Mucosa of stomach (tissue), 1 donor: ENCODE measurements at regions not wholly inside any gene's neighbourhood (a gene's known extent, or its start where the extent isn't known, plus 50 kb on each side); places are given as distances from the start of the nearest gene placed in this dataset.
"Not testable (repeated sequence)": the region's sequence is repeated elsewhere in the genome, so short reads cannot be mapped to it uniquely, and the experiment has no call there.

Source experiments
- H3K27me3 ChIP-seq: one replicate; pipeline ENCODE4 v1.7.0; 2013; ENCODE audit warnings: mild to moderate bottlenecking, low read length; ENCODE audit not compliant: control insufficient read depth, insufficient read depth
- H3K36me3 ChIP-seq: one replicate; pipeline ENCODE4 v1.7.0; 2013; ENCODE audit warnings: low read length; ENCODE audit not compliant: control insufficient read depth, insufficient read depth
- H3K4me1 ChIP-seq: one replicate; pipeline ENCODE4 v1.7.0; 2013; ENCODE audit warnings: mild to moderate bottlenecking, low read length; ENCODE audit not compliant: control insufficient read depth, insufficient read depth
- H3K4me3 ChIP-seq: one replicate; pipeline ENCODE4 v1.7.0; 2013; ENCODE audit warnings: low read length
- H3K9ac ChIP-seq: one replicate; pipeline ENCODE4 v1.7.0; 2013; ENCODE audit warnings: mild to moderate bottlenecking, low read length, moderate library complexity
- H3K9me3 ChIP-seq: one replicate; pipeline ENCODE4 v1.7.0; 2013; ENCODE audit warnings: mild to moderate bottlenecking, low read length, moderate library complexity; ENCODE audit not compliant: control insufficient read depth
- donor health status: Pancreatic carcinoma.

- H3K9me3 ChIP-seq, H3K27me3 ChIP-seq, H3K9ac ChIP-seq, H3K4me3 ChIP-seq, H3K36me3 ChIP-seq: not testable (repeated sequence)
- peaks cover 22% of the 10 kb centered on the region for H3K4me1 ChIP-seq
These were observed 496.6 kb upstream of the RGS6 start for GRCh38 chr14:71435641-71436040.

- Histone ChIP-seq H3K4me3 (no peak overlapping the region), H3K9ac (no peak overlapping the region), H3K36me3 (no peaks in the 10 kb centered on the region), H3K27me3 (no peaks in the 10 kb centered on the region), H3K9me3 (no peaks in the 10 kb centered on the region), H3K4me1 (peaks cover 22% of the 10 kb centered on the region)
These were observed 494.4 kb upstream of the RGS6 start for GRCh38 chr14:71437870-71438269.

GRCh38 chr14:71438684-71439083 lies 493.5 kb upstream of the RGS6 start:
- peaks cover 22% of the 10 kb centered on the region for H3K4me1 ChIP-seq
- no peak overlapping the region for H3K9ac ChIP-seq
- H3K27me3 ChIP-seq: no peaks in the 10 kb centered on the region
- no peaks in the 10 kb centered on the region for H3K9me3 ChIP-seq
- no peaks in the 10 kb centered on the region for H3K36me3 ChIP-seq
- H3K4me3 ChIP-seq: no peak overlapping the region

GRCh38 chr14:71441126-71441525 lies 491.1 kb upstream of the RGS6 start:
- Histone ChIP-seq H3K4me3 (no peak overlapping the region), H3K4me1 (peaks cover 22% of the 10 kb centered on the region), H3K9ac (no peak overlapping the region), H3K36me3 (no peaks in the 10 kb centered on the region), H3K9me3 (no peaks in the 10 kb centered on the region), H3K27me3 (no peaks in the 10 kb centered on the region)

- Histone ChIP-seq H3K27me3 (no peaks in the 10 kb centered on the region), H3K9me3 (no peaks in the 10 kb centered on the region), H3K4me1 (peaks cover 16% of the 10 kb centered on the region), H3K9ac (no peak overlapping the region), H3K4me3 (no peak overlapping the region), H3K36me3 (no peaks in the 10 kb centered on the region)
These were observed 488.0 kb upstream of the RGS6 start for GRCh38 chr14:71444030-71444822.

GRCh38 chr14:71448431-71449315 lies 483.6 kb upstream of the RGS6 start:
- peaks cover 12% of the 10 kb centered on the region for H3K4me1 ChIP-seq
- H3K9me3 ChIP-seq: no peaks in the 10 kb centered on the region
- H3K27me3 ChIP-seq: no peaks in the 10 kb centered on the region
- no peak overlapping the region for H3K9ac ChIP-seq
- H3K36me3 ChIP-seq: no peaks in the 10 kb centered on the region
- H3K4me3 ChIP-seq: no peak overlapping the region

- Histone ChIP-seq H3K36me3 (no peaks in the 10 kb centered on the region), H3K4me3 (no peak overlapping the region), H3K4me1 (peaks cover 12% of the 10 kb centered on the region), H3K9ac (no peak overlapping the region), H3K27me3 (no peaks in the 10 kb centered on the region), H3K9me3 (no peaks in the 10 kb centered on the region)
These were observed 482.7 kb upstream of the RGS6 start for GRCh38 chr14:71449316-71450055.

- no peak overlapping the region for H3K4me3 ChIP-seq
These were observed 480.7 kb upstream of the RGS6 start for GRCh38 chr14:71451501-71451900.

GRCh38 chr14:71452539-71452938 lies 479.7 kb upstream of the RGS6 start:
- Histone ChIP-seq H3K36me3 (no peaks in the 10 kb centered on the region), H3K27me3 (no peaks in the 10 kb centered on the region), H3K4me3 (no peak overlapping the region), H3K4me1 (peaks cover 12% of the 10 kb centered on the region), H3K9ac (no peak overlapping the region), H3K9me3 (no peaks in the 10 kb centered on the region)

More at GRCh38 chr14:71451501-71451900, 480.7 kb upstream of the RGS6 start:
- Histone ChIP-seq H3K4me1 (peaks cover 12% of the 10 kb centered on the region), H3K27me3 (no peaks in the 10 kb centered on the region), H3K36me3 (no peaks in the 10 kb centered on the region), H3K9me3 (no peaks in the 10 kb centered on the region), H3K9ac (no peak overlapping the region)

GRCh38 chr14:71452987-71453386 lies 479.2 kb upstream of the RGS6 start:
- Histone ChIP-seq H3K27me3 (no peaks in the 10 kb centered on the region), H3K36me3 (no peaks in the 10 kb centered on the region), H3K9me3 (no peaks in the 10 kb centered on the region), H3K9ac (no peak overlapping the region), H3K4me1 (peaks cover 12% of the 10 kb centered on the region), H3K4me3 (no peak overlapping the region)

GRCh38 chr14:71454010-71454409 lies 478.2 kb upstream of the RGS6 start:
- no peak overlapping the region for H3K4me3 ChIP-seq
- no peaks in the 10 kb centered on the region for H3K9me3 ChIP-seq
- H3K9ac ChIP-seq: no peak overlapping the region
- no peaks in the 10 kb centered on the region for H3K36me3 ChIP-seq
- H3K27me3 ChIP-seq: no peaks in the 10 kb centered on the region
- H3K4me1 ChIP-seq: peaks cover 7% of the 10 kb centered on the region
